Neural crest cell (in vitro differentiated cells): ENCODE measurements at regions not wholly inside any gene's neighbourhood (a gene's known extent, or its start where the extent isn't known, plus 50 kb on each side); places are given as distances from the start of the nearest gene placed in this dataset.

ENCODE experiments used
- DNase-seq: peaks from one replicate; pipeline ENCODE4 v3.0.0; 2021; ENCODE audit warnings: low read depth, mixed read lengths, low spot score
- H3K27ac Mint-ChIP-seq: one replicate; pipeline ENCODE4 v1.8.0; 2021; ENCODE audit warnings: mild to moderate bottlenecking, mixed read lengths; ENCODE audit not compliant: unreplicated experiment
- H3K27me3 Mint-ChIP-seq: 2 replicates; pipeline ENCODE4 v1.8.0; 2021; ENCODE audit warnings: low read depth, mild to moderate bottlenecking, mixed read lengths
- H3K36me3 Mint-ChIP-seq: 2 replicates; pipeline ENCODE4 v1.8.0; 2021; ENCODE audit warnings: low read depth, mild to moderate bottlenecking, mixed read lengths
- H3K4me1 Mint-ChIP-seq: 2 replicates; pipeline ENCODE4 v1.8.0; 2021; ENCODE audit warnings: mixed read lengths
- H3K4me3 Mint-ChIP-seq: one replicate; pipeline ENCODE4 v1.8.0; 2021; ENCODE audit warnings: mild to moderate bottlenecking, mixed read lengths
- H3K9me3 Mint-ChIP-seq: 2 replicates; pipeline ENCODE4 v1.8.0; 2021; ENCODE audit warnings: mixed read lengths
- CTCF ChIP-seq: fragments of 200-600 bp; sonication (generic); conservative IDR thresholded peaks from 2 replicates; pipeline ENCODE4 v1.5.0; 2021; ENCODE audit warnings: antibody characterized with exemption, mild to moderate bottlenecking

GRCh38 chr1:57883642-57883995 is 459.8 kb upstream of the DAB1 start:
- peaks cover 29% of the 10 kb centered on the region for H3K4me1 Mint-ChIP-seq
- TF ChIP-seq CTCF, result no peak
- no peak overlapping the region for H3K27ac Mint-ChIP-seq
- no peak overlapping the region for H3K4me3 Mint-ChIP-seq
- no peaks in the 10 kb centered on the region for H3K27me3 Mint-ChIP-seq
- no peaks in the 10 kb centered on the region for H3K9me3 Mint-ChIP-seq
- DNase-seq, result no peak
- H3K36me3 Mint-ChIP-seq, result no peaks in the 10 kb centered on the region

GRCh38 chr1:57882934-57883641 is 459.2 kb upstream of the DAB1 start:
- Mint-ChIP-seq H3K4me3 (no peak overlapping the region), H3K27me3 (no peaks in the 10 kb centered on the region), H3K27ac (no peak overlapping the region), H3K36me3 (no peaks in the 10 kb centered on the region), H3K4me1 (peaks cover 28% of the 10 kb centered on the region), H3K9me3 (no peaks in the 10 kb centered on the region)
- no peak for DNase-seq
- TF ChIP-seq CTCF, result no peak

- Mint-ChIP-seq H3K9me3 (no peaks in the 10 kb centered on the region), H3K36me3 (no peaks in the 10 kb centered on the region), H3K4me3 (no peak overlapping the region), H3K27me3 (no peaks in the 10 kb centered on the region), H3K4me1 (peaks cover 26% of the 10 kb centered on the region), H3K27ac (peak overlapping the region; percentile 0)
- peak; percentile 6 for DNase-seq
- TF ChIP-seq CTCF, result no peak
Measured at GRCh38 chr1:57882072-57882471, 458.2 kb upstream of the DAB1 start.

GRCh38 chr1:57881639-57882038 is 457.8 kb upstream of the DAB1 start:
- peak overlapping the region; percentile 0 for H3K27ac Mint-ChIP-seq
- H3K27me3 Mint-ChIP-seq, result no peaks in the 10 kb centered on the region
- no peak for DNase-seq
- H3K9me3 Mint-ChIP-seq, result no peaks in the 10 kb centered on the region
- TF ChIP-seq CTCF, result no peak
- H3K36me3 Mint-ChIP-seq, result no peaks in the 10 kb centered on the region
- peaks cover 26% of the 10 kb centered on the region for H3K4me1 Mint-ChIP-seq
- no peak overlapping the region for H3K4me3 Mint-ChIP-seq

- no peak overlapping the region for H3K27ac Mint-ChIP-seq
Measured at GRCh38 chr1:57879700-57880099, 455.8 kb upstream of the DAB1 start.

More at GRCh38 chr1:57879700-57880099, 455.8 kb upstream of the DAB1 start:
- no peaks in the 10 kb centered on the region for H3K36me3 Mint-ChIP-seq
- no peak for TF ChIP-seq CTCF
- peaks cover 26% of the 10 kb centered on the region for H3K4me1 Mint-ChIP-seq
- H3K4me3 Mint-ChIP-seq, result no peak overlapping the region
- no peaks in the 10 kb centered on the region for H3K27me3 Mint-ChIP-seq
- no peak for DNase-seq
- H3K9me3 Mint-ChIP-seq, result no peaks in the 10 kb centered on the region
